ENCODE measurements at regions not wholly inside any gene's neighbourhood (a gene's known extent, or its start where the extent isn't known, plus 50 kb on each side); places are given as distances from the start of the nearest gene placed in this dataset.

GRCh38 chr1:14320986-14321385 is 277.5 kb upstream of the KAZN start:
- Mint-ChIP-seq H3K4me1 (ENCODE audit: low read depth) (no peaks in the 10 kb centered on the region), H3K4me3 (ENCODE audit: unreplicated experiment) (no peak overlapping the region), H3K36me3 (ENCODE audit: low read depth) (no peaks in the 10 kb centered on the region), H3K27ac (ENCODE audit: unreplicated experiment) (no peak overlapping the region), H3K27me3 (ENCODE audit: low read depth) (no peaks in the 10 kb centered on the region), H3K9me3 (ENCODE audit: low read depth) (peaks cover 14% of the 10 kb centered on the region)
- TF ChIP-seq, protein P1, sequence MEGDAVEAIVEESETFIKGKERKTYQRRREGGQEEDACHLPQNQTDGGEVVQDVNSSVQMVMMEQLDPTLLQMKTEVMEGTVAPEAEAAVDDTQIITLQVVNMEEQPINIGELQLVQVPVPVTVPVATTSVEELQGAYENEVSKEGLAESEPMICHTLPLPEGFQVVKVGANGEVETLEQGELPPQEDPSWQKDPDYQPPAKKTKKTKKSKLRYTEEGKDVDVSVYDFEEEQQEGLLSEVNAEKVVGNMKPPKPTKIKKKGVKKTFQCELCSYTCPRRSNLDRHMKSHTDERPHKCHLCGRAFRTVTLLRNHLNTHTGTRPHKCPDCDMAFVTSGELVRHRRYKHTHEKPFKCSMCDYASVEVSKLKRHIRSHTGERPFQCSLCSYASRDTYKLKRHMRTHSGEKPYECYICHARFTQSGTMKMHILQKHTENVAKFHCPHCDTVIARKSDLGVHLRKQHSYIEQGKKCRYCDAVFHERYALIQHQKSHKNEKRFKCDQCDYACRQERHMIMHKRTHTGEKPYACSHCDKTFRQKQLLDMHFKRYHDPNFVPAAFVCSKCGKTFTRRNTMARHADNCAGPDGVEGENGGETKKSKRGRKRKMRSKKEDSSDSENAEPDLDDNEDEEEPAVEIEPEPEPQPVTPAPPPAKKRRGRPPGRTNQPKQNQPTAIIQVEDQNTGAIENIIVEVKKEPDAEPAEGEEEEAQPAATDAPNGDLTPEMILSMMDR (IDR thresholded peaks at IDR 0.05) = no peak
- DNase-seq (ENCODE audit: low spot score) = no peak

DNA sequence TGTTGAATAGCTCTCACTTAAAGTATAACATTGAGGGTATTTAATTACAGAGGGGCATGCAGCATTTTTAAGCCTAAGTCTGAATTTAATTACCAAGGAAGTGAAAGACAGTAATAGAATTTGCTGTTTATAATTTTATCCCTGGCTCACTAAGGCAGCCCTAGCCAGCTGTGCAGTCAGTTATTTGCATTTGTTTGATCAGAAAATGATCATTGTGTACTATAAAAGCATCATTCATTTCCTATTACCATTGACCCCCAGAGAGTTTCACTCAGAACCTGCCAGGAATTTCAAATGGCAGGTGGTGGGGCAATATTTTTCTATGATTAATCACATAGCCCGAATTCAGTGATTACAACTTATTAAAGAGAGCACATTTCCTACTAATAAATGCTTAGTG is 277.1 kb upstream of the KAZN start:
- H3K4me3 Mint-ChIP-seq (ENCODE audit: unreplicated experiment) = no peak overlapping the region
- no peak for DNase-seq (ENCODE audit: low spot score)
- TF ChIP-seq, protein P1 (IDR thresholded peaks at IDR 0.05) = no peak
- H3K4me1 Mint-ChIP-seq (ENCODE audit: low read depth) = no peaks in the 10 kb centered on the region
- H3K27me3 Mint-ChIP-seq (ENCODE audit: low read depth) = no peaks in the 10 kb centered on the region
- H3K36me3 Mint-ChIP-seq (ENCODE audit: low read depth) = peaks cover under 1% of the 10 kb centered on the region
- peaks cover 16% of the 10 kb centered on the region for H3K9me3 Mint-ChIP-seq (ENCODE audit: low read depth)
- no peak overlapping the region for H3K27ac Mint-ChIP-seq (ENCODE audit: unreplicated experiment)

- DNase-seq (ENCODE audit: low spot score) = no peak
- no peak overlapping the region for H3K27ac Mint-ChIP-seq (ENCODE audit: unreplicated experiment)
- no peaks in the 10 kb centered on the region for H3K4me1 Mint-ChIP-seq (ENCODE audit: low read depth)
- TF ChIP-seq, protein P1 (IDR thresholded peaks at IDR 0.05) = no peak
- H3K36me3 Mint-ChIP-seq (ENCODE audit: low read depth) = peaks cover 2% of the 10 kb centered on the region
- H3K4me3 Mint-ChIP-seq (ENCODE audit: unreplicated experiment) = no peak overlapping the region
- no peaks in the 10 kb centered on the region for H3K27me3 Mint-ChIP-seq (ENCODE audit: low read depth)
- H3K9me3 Mint-ChIP-seq (ENCODE audit: low read depth) = peaks cover 26% of the 10 kb centered on the region
These were observed 274.8 kb upstream of the KAZN start for GRCh38 chr1:14323568-14324247.

GRCh38 chr1:14324248-14324630 is 274.2 kb upstream of the KAZN start:
- DNase-seq (ENCODE audit: low spot score) = no peak
- Mint-ChIP-seq H3K4me3 (ENCODE audit: unreplicated experiment) (no peak overlapping the region), H3K4me1 (ENCODE audit: low read depth) (no peaks in the 10 kb centered on the region), H3K9me3 (ENCODE audit: low read depth) (peaks cover 30% of the 10 kb centered on the region), H3K27me3 (ENCODE audit: low read depth) (no peaks in the 10 kb centered on the region), H3K27ac (ENCODE audit: unreplicated experiment) (no peak overlapping the region), H3K36me3 (ENCODE audit: low read depth) (peaks cover 2% of the 10 kb centered on the region)
- TF ChIP-seq, protein P1 (IDR thresholded peaks at IDR 0.05) = no peak

DNA sequence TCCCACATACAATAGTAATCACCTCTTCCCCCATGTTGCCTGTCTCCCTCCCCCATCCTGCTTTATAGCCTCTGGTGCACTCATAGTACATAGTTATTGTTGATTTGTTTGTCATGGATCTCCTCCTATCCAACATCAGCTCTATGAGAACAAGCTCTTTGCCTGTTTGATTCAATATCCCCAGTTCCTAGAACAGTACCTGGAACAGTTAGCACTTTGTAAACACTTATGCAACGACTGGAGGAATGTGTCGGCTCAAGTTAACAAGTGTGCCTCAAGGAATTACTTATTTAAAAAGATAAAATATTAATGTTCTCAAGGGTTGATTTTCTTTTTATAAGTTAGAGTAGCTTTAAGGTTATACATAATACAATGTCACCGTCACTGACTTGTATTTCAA is 271.6 kb upstream of the KAZN start:
- Mint-ChIP-seq H3K4me3 (ENCODE audit: unreplicated experiment) (no peak overlapping the region), H3K27ac (ENCODE audit: unreplicated experiment) (no peak overlapping the region), H3K4me1 (ENCODE audit: low read depth) (no peaks in the 10 kb centered on the region), H3K9me3 (ENCODE audit: low read depth) (peaks cover 42% of the 10 kb centered on the region), H3K36me3 (ENCODE audit: low read depth) (peaks cover 2% of the 10 kb centered on the region), H3K27me3 (ENCODE audit: low read depth) (no peaks in the 10 kb centered on the region)
- DNase-seq (ENCODE audit: low spot score) = no peak
- TF ChIP-seq, protein P1 (IDR thresholded peaks at IDR 0.05) = no peak

Data from chondrocyte (in vitro differentiated cells).